Endodermal cell (in vitro differentiated cells): ENCODE measurements at regions not wholly inside any gene's neighbourhood (a gene's known extent, or its start where the extent isn't known, plus 50 kb on each side); places are given as distances from the start of the nearest gene placed in this dataset.

ENCODE experiments used
- DNase-seq: peaks from one replicate; pipeline ENCODE4 v3.0.0-alpha.2; 2017
- H3K27ac ChIP-seq: 2 replicates; pipeline ENCODE4 v1.5.1; 2013; ENCODE audit warnings: mild to moderate bottlenecking, low read depth, low read length, moderate library complexity
- H3K27me3 ChIP-seq: 2 replicates; pipeline ENCODE4 v1.6.1; 2013; ENCODE audit warnings: mild to moderate bottlenecking, low read length, moderate library complexity; ENCODE audit not compliant: insufficient read depth, control insufficient read depth, poor library complexity, severe bottlenecking
- H3K36me3 ChIP-seq: 2 replicates; pipeline ENCODE4 v1.7.0; 2013; ENCODE audit warnings: mild to moderate bottlenecking, low read length, moderate library complexity; ENCODE audit not compliant: control insufficient read depth, insufficient read depth
- H3K4me1 ChIP-seq: one replicate; pipeline ENCODE4 v1.7.0; 2013; ENCODE audit warnings: low read length; ENCODE audit not compliant: control insufficient read depth, insufficient read depth
- H3K4me3 ChIP-seq: 2 replicates; pipeline ENCODE4 v1.5.1; 2013; ENCODE audit warnings: mild to moderate bottlenecking, low read length, moderate library complexity
- H3K9ac ChIP-seq: 2 replicates; pipeline ENCODE4 v1.6.1; 2013; ENCODE audit warnings: mild to moderate bottlenecking, low read length, moderate library complexity; ENCODE audit not compliant: poor library complexity, severe bottlenecking; ENCODE audit errors: extremely low read depth
- H3K9me3 ChIP-seq: 2 replicates; pipeline ENCODE4 v1.6.1; 2013; ENCODE audit warnings: mild to moderate bottlenecking, low read length, moderate library complexity; ENCODE audit not compliant: control insufficient read depth
- H3K27ac Mint-ChIP-seq: 2 replicates; pipeline ENCODE4 v1.8.0; 2020; ENCODE audit warnings: mixed read lengths
- H3K27me3 Mint-ChIP-seq: 2 replicates; pipeline ENCODE4 v1.8.0; 2021; ENCODE audit warnings: mild to moderate bottlenecking, mixed read lengths; ENCODE audit not compliant: insufficient read depth
- H3K36me3 Mint-ChIP-seq: 2 replicates; pipeline ENCODE4 v1.8.0; 2020; ENCODE audit warnings: low read depth, mixed read lengths
- H3K4me1 Mint-ChIP-seq: 2 replicates; pipeline ENCODE4 v1.8.0; 2020; ENCODE audit warnings: mixed read lengths
- H3K4me3 Mint-ChIP-seq: 2 replicates; pipeline ENCODE4 v1.8.0; 2020; ENCODE audit warnings: mild to moderate bottlenecking, moderate library complexity, mixed read lengths
- H3K9me3 Mint-ChIP-seq: 2 replicates; pipeline ENCODE4 v1.8.0; 2020; ENCODE audit warnings: mild to moderate bottlenecking, mixed read lengths
- WGBS, 2 experiments: methylation state at CpG; one replicate each; pipeline versions ENCODE4 v1.1.5 to v1.1.7; 2013; ENCODE audit warnings: missing lambda C conversion rate in 2 of 2, mixed read lengths in 1 of 2; ENCODE audit not compliant: insufficient coverage in 1 of 2, insufficient read length in 1 of 2; 5-methylcytosine and 5-hydroxymethylcytosine counted together
- TF ChIP-seq, protein P1 (sequence below): fragments of 200-600 bp; sonication (generic); conservative IDR thresholded peaks from 2 replicates; pipeline ENCODE4 v1.5.0; 2021; ENCODE audit warnings: antibody characterized with exemption, mild to moderate bottlenecking

DNA sequence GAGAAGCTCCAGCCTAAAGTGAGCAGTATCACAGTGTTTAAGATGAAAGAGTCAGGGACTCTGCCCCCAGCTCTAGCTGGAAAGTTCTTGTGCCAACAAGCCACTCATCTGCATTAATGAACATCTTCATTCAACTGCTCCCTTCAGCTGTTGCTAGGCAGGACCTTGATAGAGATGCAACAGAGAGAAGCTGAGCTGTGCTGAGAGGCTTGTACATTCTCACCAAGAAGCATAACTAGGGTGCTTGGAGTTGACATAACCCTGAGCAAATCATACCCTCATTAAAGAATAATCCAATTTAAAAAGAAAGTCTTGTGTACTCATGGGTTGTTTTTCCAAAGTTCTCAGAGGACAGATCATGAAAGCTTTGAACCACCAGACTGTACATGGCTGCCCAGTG is 63.2 kb downstream of the ATXN3L start:
- Histone ChIP-seq H3K4me3 (no peak overlapping the region), H3K9me3 (no peaks in the 10 kb centered on the region), H3K4me1 (no peaks in the 10 kb centered on the region), H3K27ac (no peak overlapping the region), H3K36me3 (no peaks in the 10 kb centered on the region), H3K9ac (no peak overlapping the region), H3K27me3 (no peaks in the 10 kb centered on the region)
- H3K27me3 Mint-ChIP-seq: no peaks in the 10 kb centered on the region
- H3K36me3 Mint-ChIP-seq: no peaks in the 10 kb centered on the region
- H3K4me3 Mint-ChIP-seq: no peak overlapping the region
- H3K9me3 Mint-ChIP-seq: peaks cover 45% of the 10 kb centered on the region
- H3K4me1 Mint-ChIP-seq: peaks cover 2% of the 10 kb centered on the region
- DNase-seq: no peak
- TF ChIP-seq, protein P1, sequence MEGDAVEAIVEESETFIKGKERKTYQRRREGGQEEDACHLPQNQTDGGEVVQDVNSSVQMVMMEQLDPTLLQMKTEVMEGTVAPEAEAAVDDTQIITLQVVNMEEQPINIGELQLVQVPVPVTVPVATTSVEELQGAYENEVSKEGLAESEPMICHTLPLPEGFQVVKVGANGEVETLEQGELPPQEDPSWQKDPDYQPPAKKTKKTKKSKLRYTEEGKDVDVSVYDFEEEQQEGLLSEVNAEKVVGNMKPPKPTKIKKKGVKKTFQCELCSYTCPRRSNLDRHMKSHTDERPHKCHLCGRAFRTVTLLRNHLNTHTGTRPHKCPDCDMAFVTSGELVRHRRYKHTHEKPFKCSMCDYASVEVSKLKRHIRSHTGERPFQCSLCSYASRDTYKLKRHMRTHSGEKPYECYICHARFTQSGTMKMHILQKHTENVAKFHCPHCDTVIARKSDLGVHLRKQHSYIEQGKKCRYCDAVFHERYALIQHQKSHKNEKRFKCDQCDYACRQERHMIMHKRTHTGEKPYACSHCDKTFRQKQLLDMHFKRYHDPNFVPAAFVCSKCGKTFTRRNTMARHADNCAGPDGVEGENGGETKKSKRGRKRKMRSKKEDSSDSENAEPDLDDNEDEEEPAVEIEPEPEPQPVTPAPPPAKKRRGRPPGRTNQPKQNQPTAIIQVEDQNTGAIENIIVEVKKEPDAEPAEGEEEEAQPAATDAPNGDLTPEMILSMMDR: no peak
- no peak overlapping the region for H3K27ac Mint-ChIP-seq

- 93% methylated on average over 3 of the region's 3 CpGs; no CpG with 5 or more reads in 1 of the 2 experiments for WGBS, 2 experiments
- Mint-ChIP-seq H3K27ac (no peak overlapping the region), H3K36me3 (no peaks in the 10 kb centered on the region), H3K9me3 (peaks cover 50% of the 10 kb centered on the region), H3K27me3 (no peaks in the 10 kb centered on the region), H3K4me3 (no peak overlapping the region), H3K4me1 (no peaks in the 10 kb centered on the region)
- Histone ChIP-seq H3K4me1 (no peaks in the 10 kb centered on the region), H3K4me3 (no peak overlapping the region), H3K36me3 (no peaks in the 10 kb centered on the region), H3K9ac (no peak overlapping the region), H3K27ac (no peak overlapping the region), H3K27me3 (no peaks in the 10 kb centered on the region), H3K9me3 (no peaks in the 10 kb centered on the region)
- no peak for DNase-seq
- TF ChIP-seq, protein P1: no peak
These were observed 65.0 kb downstream of the ATXN3L start for GRCh38 chrX:13254870-13255269.

- Mint-ChIP-seq H3K4me3 (no peak overlapping the region), H3K27ac (no peak overlapping the region), H3K9me3 (peaks cover 55% of the 10 kb centered on the region), H3K4me1 (no peaks in the 10 kb centered on the region), H3K27me3 (no peaks in the 10 kb centered on the region), H3K36me3 (no peaks in the 10 kb centered on the region)
- 91 to 100% methylated on average over 2 to 5 of the region's 5 CpGs for WGBS, 2 experiments
- no peaks in the 10 kb centered on the region for H3K36me3 ChIP-seq
- no peak overlapping the region for H3K4me3 ChIP-seq
- H3K9me3 ChIP-seq: no peaks in the 10 kb centered on the region
- no peaks in the 10 kb centered on the region for H3K27me3 ChIP-seq
- no peak overlapping the region for H3K9ac ChIP-seq
- H3K27ac ChIP-seq: no peak overlapping the region
- no peak for DNase-seq
- TF ChIP-seq, protein P1: no peak
- H3K4me1 ChIP-seq: no peaks in the 10 kb centered on the region
These were observed 65.6 kb downstream of the ATXN3L start for GRCh38 chrX:13254076-13254785.
